Fibroblast of lung (primary cell): ENCODE measurements at regions not wholly inside any gene's neighbourhood (a gene's known extent, or its start where the extent isn't known, plus 50 kb on each side); places are given as distances from the start of the nearest gene placed in this dataset.
"Not testable (repeated sequence)": the region's sequence is repeated elsewhere in the genome, so short reads cannot be mapped to it uniquely, and the experiment has no call there.

Experiments used
- EZH2 ChIP-seq: IDR thresholded peaks from 2 replicates; pipeline ENCODE4 v1.5.1; 2012; ENCODE audit warnings: low read length, control low read depth, mild to moderate bottlenecking; ENCODE audit errors: missing control alignments
- TF ChIP-seq, protein P1 (sequence below), 2 donors: IDR thresholded peaks in 1 of 2; conservative IDR thresholded peaks in 1 of 2; 1 replicate in 1 of 2; 2 replicates in 1 of 2; pipeline ENCODE4 v1.5.1; 2011 to 2012; ENCODE audit warnings: low read length in 2 of 2, control low read depth in 1 of 2, inconsistent platforms in 1 of 2, low read depth in 1 of 2, mild to moderate bottlenecking in 1 of 2

DNA sequence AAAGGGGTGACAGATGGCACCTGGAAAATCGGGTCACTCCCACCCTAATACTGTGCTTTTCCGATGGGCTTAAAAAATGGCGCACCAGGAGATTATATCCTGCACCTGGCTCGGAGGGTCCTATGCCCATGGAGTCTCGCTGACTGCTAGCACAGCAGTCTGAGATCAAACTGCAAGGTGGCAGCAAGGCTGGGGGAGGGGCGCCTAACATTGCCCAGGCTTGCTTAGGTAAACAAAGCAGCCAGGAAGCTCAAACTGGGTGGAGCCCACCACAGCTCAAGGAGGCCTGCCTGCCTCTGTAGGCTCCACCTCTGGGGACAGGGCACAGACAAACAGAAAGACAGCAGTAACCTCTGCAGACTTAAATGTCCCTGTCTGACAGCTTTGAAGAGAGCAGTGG, 447.1 kb downstream of the ETS1 start:
- TF ChIP-seq, protein P1, sequence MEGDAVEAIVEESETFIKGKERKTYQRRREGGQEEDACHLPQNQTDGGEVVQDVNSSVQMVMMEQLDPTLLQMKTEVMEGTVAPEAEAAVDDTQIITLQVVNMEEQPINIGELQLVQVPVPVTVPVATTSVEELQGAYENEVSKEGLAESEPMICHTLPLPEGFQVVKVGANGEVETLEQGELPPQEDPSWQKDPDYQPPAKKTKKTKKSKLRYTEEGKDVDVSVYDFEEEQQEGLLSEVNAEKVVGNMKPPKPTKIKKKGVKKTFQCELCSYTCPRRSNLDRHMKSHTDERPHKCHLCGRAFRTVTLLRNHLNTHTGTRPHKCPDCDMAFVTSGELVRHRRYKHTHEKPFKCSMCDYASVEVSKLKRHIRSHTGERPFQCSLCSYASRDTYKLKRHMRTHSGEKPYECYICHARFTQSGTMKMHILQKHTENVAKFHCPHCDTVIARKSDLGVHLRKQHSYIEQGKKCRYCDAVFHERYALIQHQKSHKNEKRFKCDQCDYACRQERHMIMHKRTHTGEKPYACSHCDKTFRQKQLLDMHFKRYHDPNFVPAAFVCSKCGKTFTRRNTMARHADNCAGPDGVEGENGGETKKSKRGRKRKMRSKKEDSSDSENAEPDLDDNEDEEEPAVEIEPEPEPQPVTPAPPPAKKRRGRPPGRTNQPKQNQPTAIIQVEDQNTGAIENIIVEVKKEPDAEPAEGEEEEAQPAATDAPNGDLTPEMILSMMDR (conservative IDR thresholded peaks at IDR 0.05 in 1 of 2, IDR thresholded peaks at IDR 0.05 in 1 of 2; ENCODE audit: low read depth in 1 of 2, low read length in 2 of 2), result not testable (repeated sequence)
- TF ChIP-seq EZH2, result not testable (repeated sequence)
